H7 (cell line): ENCODE measurements at regions not wholly inside any gene's neighbourhood (a gene's known extent, or its start where the extent isn't known, plus 50 kb on each side); places are given as distances from the start of the nearest gene placed in this dataset.

ENCODE experiments used
- DNase-seq: peaks from one replicate; pipeline ENCODE4 v3.0.0; 2012
- H3K27me3 ChIP-seq: 2 replicates; pipeline ENCODE4 v1.6.0; 2011; ENCODE audit warnings: mild to moderate bottlenecking, low read length; ENCODE audit not compliant: control insufficient read depth, insufficient read depth
- H3K36me3 ChIP-seq: replicated peaks from 2 replicates; pipeline ENCODE4 v1.5.1; 2011; ENCODE audit warnings: low read length; ENCODE audit not compliant: control insufficient read depth, insufficient read depth
- H3K4me3 ChIP-seq: 2 replicates; pipeline ENCODE4 v1.5.1; 2011; ENCODE audit warnings: low read depth, mild to moderate bottlenecking, control low read depth, low read length, moderate library complexity; ENCODE audit not compliant: insufficient read depth

DNA sequence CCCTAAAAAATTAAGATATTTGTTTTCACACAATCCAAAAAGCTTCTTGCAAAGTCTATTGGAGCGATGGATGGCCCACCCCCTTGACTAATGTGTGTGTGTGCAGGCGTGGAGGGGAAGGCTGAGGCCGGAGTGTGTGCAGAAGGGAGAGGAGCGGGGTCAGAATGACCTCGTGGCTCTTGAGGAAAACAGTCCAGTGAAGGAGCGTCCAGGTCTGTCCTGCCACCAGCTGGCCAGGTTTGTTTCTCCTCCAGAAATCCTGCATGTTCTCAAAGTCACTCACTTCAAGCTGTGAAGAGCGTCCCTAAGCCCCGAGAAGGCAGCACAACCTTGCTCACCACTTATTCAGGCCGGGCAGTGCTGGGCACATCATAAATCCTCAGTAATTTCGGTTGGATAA, 69.5 kb upstream of the SSX2IP start:
- Histone ChIP-seq H3K27me3 (peaks cover 2% of the 10 kb centered on the region), H3K36me3 (no peaks in the 10 kb centered on the region), H3K4me3 (no peak overlapping the region)
- DNase-seq: no peak

DNA sequence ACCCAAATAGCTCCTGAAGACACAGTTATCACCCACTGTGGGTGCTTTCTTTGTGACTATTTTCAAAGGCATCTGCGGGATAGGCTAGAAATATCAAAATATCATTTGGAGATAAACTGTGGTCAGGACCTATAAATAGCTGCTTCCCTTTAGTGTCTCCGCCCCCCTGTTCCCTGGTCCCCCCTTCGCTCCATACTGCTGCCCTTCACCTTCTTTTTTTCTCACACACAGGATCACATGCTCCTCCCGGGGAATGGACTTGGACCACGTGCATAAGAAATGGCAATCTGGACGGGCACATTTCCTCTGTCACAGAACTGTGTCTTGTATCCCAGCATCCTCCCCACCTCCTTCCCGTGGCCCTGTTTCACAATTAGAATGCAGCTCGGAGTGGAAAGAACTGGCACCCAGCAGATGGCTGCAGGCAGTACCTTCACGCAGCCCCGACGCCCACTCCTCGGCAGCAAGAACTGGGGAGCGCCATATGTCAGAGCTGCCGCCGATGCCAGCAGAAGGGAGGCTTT, 68.8 kb upstream of the SSX2IP start:
- no peaks in the 10 kb centered on the region for H3K27me3 ChIP-seq
- DNase-seq: no peak
- no peak overlapping the region for H3K4me3 ChIP-seq
- H3K36me3 ChIP-seq: no peaks in the 10 kb centered on the region

DNA sequence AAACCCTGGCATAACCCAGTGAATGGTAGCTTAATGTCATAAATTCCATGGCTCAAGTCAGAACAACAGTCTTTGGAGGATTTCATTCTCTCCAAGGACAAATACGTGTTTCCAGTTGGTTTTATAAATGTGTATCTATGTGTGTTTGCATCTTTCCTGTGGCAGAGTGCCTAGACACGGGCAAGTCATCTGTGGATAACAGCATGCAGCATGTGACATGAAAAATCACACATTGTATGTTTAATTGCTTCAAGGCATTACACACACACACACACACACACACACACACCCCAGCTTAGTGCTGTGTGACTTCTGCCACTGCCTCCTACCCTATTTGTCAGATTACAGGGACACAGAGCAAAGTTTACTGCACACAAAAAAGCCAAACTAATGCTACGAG, 68.2 kb upstream of the SSX2IP start:
- H3K36me3 ChIP-seq: no peaks in the 10 kb centered on the region
- no peak for DNase-seq
- no peak overlapping the region for H3K4me3 ChIP-seq
- no peaks in the 10 kb centered on the region for H3K27me3 ChIP-seq

DNA sequence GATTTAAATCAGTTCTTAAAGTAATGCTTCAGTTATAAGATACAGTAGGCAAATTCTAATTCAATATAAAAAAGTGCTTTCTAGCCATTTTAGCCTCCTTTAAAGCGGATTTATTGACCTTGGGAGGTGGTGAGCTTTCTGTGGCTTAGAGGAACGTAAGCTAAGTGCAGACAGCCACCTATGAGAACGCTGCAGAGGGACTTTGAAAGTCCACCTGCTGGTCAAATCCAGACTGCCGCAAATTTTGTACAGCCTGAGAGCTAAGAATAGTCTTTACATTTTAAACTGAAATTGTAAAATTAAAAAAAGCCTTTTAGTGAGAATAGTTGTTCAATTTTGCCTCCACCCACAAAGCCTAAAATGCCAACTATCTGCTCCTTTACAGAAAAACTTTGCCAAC, 67.0 kb upstream of the SSX2IP start:
- Histone ChIP-seq H3K36me3 (no peaks in the 10 kb centered on the region), H3K4me3 (no peak overlapping the region), H3K27me3 (no peaks in the 10 kb centered on the region)
- DNase-seq: peak; percentile 40

DNA sequence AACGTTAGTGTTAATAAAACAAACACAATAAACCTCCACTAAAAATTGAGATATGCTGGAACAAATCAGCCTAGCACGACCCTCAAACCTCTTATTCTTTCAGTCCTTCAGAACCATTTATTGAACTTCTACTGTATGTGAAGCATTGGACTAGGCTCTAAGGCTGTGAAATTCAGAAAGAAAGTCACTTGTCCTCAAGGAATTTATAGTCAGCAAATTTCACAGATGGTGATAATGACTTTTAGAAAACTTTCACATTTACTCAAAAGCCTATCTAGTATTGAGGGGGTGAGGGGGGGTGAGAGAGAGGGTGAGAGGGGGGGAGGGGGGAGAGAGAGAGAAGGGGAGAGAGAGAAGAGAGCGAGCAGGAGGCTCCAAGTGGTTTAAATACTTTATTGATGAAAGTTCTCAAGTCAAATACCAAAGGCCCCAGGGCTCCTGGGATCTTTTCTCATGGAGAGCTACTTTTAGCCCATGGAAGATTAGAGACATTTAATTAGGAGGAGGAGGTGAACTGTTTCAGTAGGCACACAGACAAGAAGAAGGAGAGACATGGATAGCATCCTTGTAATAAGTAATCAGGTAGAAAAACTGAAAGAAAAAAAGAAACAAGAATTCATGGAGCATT, 66.3 kb upstream of the SSX2IP start:
- H3K27me3 ChIP-seq: no peaks in the 10 kb centered on the region
- peak; percentile 63 for DNase-seq
- H3K4me3 ChIP-seq: no peak overlapping the region
- no peaks in the 10 kb centered on the region for H3K36me3 ChIP-seq

DNA sequence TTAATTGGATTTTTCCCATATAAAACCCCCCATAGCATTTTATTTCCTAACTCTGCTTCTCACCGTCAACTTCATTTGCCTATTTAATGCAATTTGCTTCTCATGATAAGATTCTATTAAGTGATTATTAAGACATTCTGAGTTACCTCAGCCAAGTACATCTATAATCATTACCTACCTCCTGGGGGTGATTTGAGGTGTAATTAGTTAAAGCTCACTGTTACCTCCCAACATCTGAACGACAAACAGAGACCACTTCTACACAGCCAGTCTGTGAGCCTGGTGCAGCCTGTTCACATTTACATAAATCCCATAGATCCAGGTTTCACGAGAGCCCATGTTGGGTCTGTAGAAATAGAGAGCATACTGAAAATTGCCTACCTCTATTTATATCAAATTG, 65.7 kb upstream of the SSX2IP start:
- no peak overlapping the region for H3K4me3 ChIP-seq
- H3K36me3 ChIP-seq: no peaks in the 10 kb centered on the region
- DNase-seq: no peak
- no peaks in the 10 kb centered on the region for H3K27me3 ChIP-seq

DNA sequence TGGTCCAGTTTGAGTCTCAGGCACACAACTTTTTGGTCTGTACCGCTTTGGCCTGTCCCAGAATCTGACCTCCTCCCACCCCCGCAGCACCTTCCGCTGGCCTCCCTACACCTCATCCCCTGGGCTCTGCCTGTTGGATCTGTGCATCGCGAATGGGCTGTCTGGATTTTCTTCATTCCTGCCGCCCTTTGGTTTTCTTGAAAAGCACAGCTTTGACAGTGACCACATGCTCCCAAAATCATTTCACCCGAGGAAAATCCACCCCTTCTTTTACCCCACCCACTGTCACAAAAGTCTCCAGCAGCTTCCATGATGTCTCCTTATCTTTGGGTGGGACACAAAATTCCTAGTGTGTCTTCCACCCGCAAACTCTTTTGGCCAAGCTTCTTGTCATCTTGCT, 65.0 kb upstream of the SSX2IP start:
- DNase-seq: no peak
- no peaks in the 10 kb centered on the region for H3K27me3 ChIP-seq
- no peak overlapping the region for H3K4me3 ChIP-seq
- H3K36me3 ChIP-seq: no peaks in the 10 kb centered on the region

DNA sequence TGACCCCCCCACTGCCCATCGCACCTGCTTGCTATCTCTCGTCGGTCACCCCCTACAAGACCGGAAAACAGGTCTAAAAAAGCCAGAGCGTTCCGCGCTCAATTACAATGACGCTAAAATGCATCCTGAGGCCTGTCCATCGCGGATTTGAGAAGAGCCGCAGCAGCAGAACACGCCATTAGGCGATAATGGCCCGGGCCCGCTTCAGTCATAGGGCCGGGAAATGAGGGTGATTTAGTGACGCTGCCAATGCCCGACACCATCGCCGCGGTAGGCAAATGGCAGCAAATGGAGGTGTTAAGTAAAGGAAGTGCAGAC, 64.1 kb upstream of the SSX2IP start:
- H3K36me3 ChIP-seq: no peaks in the 10 kb centered on the region
- H3K27me3 ChIP-seq: no peaks in the 10 kb centered on the region; the same call in 1 of the 2 replicates
- DNase-seq: no peak
- H3K4me3 ChIP-seq: no peak overlapping the region

DNA sequence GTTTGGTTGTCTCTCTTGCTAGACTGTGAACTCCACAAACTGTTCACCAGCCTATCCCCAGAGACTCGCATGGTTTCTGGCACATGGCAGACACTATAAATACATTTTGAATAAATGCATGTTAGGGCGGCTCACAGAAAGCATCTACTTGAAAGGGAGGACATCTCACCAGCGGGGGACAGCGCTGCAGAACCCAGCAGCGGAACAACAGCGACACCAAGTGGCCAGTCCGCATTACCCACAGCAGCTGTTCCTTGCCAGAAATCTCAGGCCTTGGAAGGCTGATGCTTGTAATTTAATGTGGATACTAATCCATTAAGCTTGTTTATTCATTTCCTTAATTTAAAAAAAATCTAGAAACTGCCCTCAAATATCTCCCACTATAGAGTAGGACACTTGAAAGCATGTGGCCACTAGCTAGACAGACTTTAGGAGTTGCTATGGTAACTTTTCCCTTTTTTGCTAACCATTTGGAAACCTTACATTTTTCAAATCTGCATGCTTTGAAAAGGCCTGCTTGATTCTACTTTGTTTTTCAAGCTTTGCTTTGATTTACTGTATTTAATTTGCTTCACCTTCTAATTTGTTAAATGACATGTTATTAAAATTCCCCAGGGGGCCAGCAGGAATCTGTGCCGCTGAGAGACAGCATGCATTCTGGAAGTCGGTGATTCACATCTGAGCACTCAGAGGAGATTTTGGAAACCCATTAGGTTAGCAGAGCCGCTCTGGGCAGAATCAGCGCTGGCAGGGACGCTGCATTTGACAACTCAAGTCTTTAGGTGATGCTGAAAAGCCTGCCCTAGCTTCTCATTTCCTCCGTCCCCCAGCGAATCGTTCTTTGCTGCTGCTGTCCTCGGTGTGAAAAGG, 63.5 kb upstream of the SSX2IP start:
- H3K27me3 ChIP-seq: no peaks in the 10 kb centered on the region; the same call in 1 of the 2 replicates
- H3K4me3 ChIP-seq: no peak overlapping the region
- no peaks in the 10 kb centered on the region for H3K36me3 ChIP-seq
- DNase-seq: peak; percentile 70

DNA sequence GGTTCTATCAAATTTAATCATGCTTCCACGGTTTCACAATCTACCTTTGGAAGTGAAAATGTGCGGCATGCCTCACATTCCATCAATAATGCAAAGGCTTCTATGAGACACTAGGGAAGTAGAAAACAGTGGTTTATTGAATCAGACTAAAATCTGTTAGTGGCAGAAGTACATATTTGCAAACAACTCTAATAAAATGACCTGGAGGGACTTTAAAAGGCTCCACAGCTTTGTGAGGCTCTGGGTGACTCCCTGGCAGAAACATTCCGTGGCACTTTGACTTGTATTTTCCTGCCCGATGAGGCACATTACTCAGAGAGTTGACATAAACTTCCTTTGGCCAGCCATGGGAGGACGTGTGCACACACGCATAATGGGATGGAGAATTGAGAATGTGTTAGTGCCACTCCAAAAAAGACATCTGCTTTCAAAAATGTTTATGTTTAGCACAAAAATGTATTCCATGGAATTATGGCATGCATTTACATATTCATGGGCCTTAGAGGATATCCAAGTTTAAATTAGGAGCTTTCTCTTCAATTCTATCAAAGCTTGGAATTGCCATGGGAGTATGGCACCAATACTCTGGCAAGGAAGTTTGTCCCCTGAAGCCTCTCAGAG, 60.0 kb upstream of the SSX2IP start:
- H3K36me3 ChIP-seq: no peaks in the 10 kb centered on the region
- no peaks in the 10 kb centered on the region; the same call in 1 of the 2 replicates for H3K27me3 ChIP-seq
- no peak for DNase-seq
- H3K4me3 ChIP-seq: no peak overlapping the region

DNA sequence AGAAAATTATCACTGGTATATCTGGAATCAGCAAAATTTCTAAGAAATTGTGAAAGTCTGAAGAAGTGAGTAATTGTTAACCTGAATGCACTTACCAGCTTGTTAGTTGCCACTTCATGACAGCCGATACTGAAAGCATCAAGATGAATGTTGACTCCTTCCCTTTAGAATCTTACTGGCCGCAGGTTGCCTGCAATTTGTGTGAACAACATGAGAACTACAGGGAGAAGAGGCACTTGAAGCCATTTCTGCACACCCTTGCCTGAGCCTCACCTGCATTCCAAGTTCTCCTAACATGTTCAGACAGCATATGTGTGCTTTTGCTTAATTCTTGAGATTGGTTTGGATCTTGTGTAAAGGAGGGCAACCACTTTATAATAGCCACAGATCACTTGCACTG, 59.2 kb upstream of the SSX2IP start:
- H3K27me3 ChIP-seq: no peaks in the 10 kb centered on the region; the same call in 1 of the 2 replicates
- no peak for DNase-seq
- H3K4me3 ChIP-seq: no peak overlapping the region
- no peaks in the 10 kb centered on the region for H3K36me3 ChIP-seq

DNA sequence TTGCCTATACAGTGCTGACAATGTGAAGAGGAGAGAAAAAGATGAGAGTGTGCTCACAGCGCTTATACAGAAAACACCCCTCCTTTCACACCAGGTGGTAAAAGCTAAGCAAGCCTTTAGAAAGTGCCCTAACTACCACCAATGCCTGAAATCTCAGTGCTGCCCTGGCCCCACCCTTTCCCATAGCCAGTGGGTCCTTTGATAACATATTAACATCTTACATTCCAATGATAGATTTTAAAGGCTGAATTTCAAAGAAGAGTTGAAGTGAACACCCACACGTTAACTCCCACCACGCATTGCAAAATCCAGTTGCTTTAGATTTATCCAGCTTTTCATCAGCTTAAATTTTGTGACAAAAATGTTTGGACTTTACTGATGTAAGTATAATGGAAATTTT, 58.1 kb upstream of the SSX2IP start:
- Histone ChIP-seq H3K36me3 (no peaks in the 10 kb centered on the region), H3K27me3 (no peaks in the 10 kb centered on the region; the same call in 1 of the 2 replicates), H3K4me3 (no peak overlapping the region)
- no peak for DNase-seq

DNA sequence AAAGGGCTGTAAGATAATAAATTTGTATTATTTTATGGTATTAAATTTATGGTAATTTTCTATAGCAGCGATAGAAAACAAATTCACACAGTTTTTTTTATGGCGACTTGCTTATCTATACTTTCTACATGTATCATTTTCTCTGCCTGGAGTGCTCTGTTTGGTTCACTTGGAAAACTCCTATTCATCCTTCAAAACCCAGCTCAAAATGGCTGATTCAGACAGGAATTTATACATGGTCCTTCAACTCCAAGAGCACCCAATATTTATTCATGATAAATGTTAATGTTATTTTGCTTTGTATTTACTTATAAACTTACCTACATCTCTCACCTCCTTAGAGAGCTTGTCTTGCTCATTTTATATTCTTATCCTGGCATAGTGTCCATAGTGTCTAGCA, 55.6 kb upstream of the SSX2IP start:
- Histone ChIP-seq H3K36me3 (no peaks in the 10 kb centered on the region), H3K27me3 (no peaks in the 10 kb centered on the region; the same call in 1 of the 2 replicates), H3K4me3 (no peak overlapping the region)
- no peak for DNase-seq

DNA sequence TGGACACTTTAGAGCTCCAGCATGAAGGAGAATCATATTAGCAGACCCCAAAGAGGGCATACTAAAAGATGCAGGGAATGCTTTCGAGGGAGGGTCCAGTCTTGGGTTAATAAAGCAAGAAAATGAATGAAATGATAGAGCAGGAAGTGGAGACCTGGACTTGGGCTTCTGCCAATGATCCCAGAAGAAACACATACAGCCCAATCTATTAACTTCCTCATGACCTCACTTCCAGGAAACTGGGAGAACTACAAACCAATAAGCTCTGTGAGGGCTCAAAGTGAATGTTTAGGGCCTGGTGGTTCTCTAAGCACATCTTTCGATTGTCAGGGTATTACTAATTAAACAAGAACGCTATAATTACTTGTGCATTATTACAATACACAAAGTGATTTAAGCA, 53.6 kb upstream of the SSX2IP start:
- Histone ChIP-seq H3K36me3 (no peaks in the 10 kb centered on the region), H3K27me3 (no peaks in the 10 kb centered on the region; the same call in 1 of the 2 replicates), H3K4me3 (no peak overlapping the region)
- DNase-seq: no peak

DNA sequence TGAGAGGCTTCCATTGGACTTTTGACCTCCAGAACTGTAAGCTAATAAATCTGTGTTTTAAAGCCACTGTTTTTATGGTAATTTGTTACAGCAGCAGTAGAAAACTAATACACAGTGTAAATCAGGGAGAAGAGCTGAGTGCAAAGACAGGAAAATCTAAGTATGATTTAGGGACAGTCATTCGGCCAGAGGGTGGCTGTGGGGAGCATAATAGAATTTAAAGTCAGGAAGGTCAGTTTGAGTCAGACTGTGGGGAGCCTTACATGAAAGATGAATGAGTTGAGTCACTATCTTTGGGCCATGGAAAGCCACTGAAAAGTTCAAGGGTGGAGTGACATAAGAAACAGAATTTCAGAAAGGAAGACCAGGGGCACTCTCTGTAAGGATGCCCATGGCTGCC, 52.4 kb upstream of the SSX2IP start:
- no peak overlapping the region for H3K4me3 ChIP-seq
- DNase-seq: no peak
- no peaks in the 10 kb centered on the region; the same call in 1 of the 2 replicates for H3K27me3 ChIP-seq
- no peaks in the 10 kb centered on the region for H3K36me3 ChIP-seq
